GM23338 (cell line): ENCODE measurements at regions not wholly inside any gene's neighbourhood (a gene's known extent, or its start where the extent isn't known, plus 50 kb on each side); places are given as distances from the start of the nearest gene placed in this dataset.

Experiments
- CREB1 ChIP-seq: fragments of 250-450 bp; sonication (Bioruptor Pico); IDR thresholded peaks from 2 replicates; pipeline ENCODE4 v1.5.0; 2020; ENCODE audit warnings: low read depth, mild to moderate bottlenecking, moderate library complexity
- CTCF ChIP-seq, 2 experiments: fragments of 200-600 bp in 1 of 2; sonication (generic) in 1 of 2; conservative IDR thresholded peaks; 2 replicates each; pipeline versions ENCODE4 v1.5.1 to v1.6.1; 2016 to 2017; ENCODE audit warnings: antibody characterized with exemption in 2 of 2, low read depth in 2 of 2, mild to moderate bottlenecking in 2 of 2, moderate library complexity in 1 of 2
- NANOG ChIP-seq: IDR thresholded peaks from 2 replicates; pipeline ENCODE4 v1.6.1; 2016; ENCODE audit warnings: antibody characterized with exemption, borderline replicate concordance

- TF ChIP-seq CTCF (conservative IDR thresholded peaks at IDR 0.05; ENCODE audit: low read depth in 2 of 2): no peak
- no peak for TF ChIP-seq NANOG
- TF ChIP-seq CREB1 (CRISPR knock-in tag): no peak
These were observed 161.5 kb downstream of the MRPL14 start for GRCh38 chr6:43965628-43966373.
